H1 (cell line): ENCODE measurements at regions not wholly inside any gene's neighbourhood (a gene's known extent, or its start where the extent isn't known, plus 50 kb on each side); places are given as distances from the start of the nearest gene placed in this dataset.

Experiments
- CBX8 ChIP-seq: fragments of 300-800, 300-1000 bp; sonication (generic); IDR thresholded peaks from 2 replicates; pipeline ENCODE4 v1.7.1; 2016; ENCODE audit warnings: low read depth, low read length, borderline replicate concordance
- CTCF ChIP-seq, 3 experiments: IDR thresholded peaks; 1 replicate in 2 of 3; 2 replicates in 1 of 3; pipeline versions ENCODE4 v1.5.1 to v1.6.1; 2011; ENCODE audit warnings: low read length in 3 of 3, mild to moderate bottlenecking in 3 of 3, inconsistent platforms in 2 of 3, low read depth in 1 of 3, moderate library complexity in 1 of 3; ENCODE audit not compliant: insufficient read depth in 1 of 3; ENCODE audit errors: control extremely low read depth in 1 of 3
- MAFK ChIP-seq: IDR thresholded peaks from 2 replicates; pipeline ENCODE4 v1.6.1; 2012; ENCODE audit warnings: low read depth, mild to moderate bottlenecking, improper control_type of control experiment, low read length
- PHF8 ChIP-seq: fragments of 200-600 bp; sonication (generic); conservative IDR thresholded peaks from 2 replicates; pipeline ENCODE4 v1.7.1; 2012; ENCODE audit warnings: low read depth, mild to moderate bottlenecking, inconsistent platforms, low read length, moderate library complexity
- POLR2A ChIP-seq, 2 experiments: IDR thresholded peaks; 1 replicate in 1 of 2; 2 replicates in 1 of 2; pipeline ENCODE4 v1.6.1; 2011; ENCODE audit warnings: low read depth in 2 of 2, low read length in 2 of 2, mild to moderate bottlenecking in 2 of 2; ENCODE audit errors: control extremely low read depth in 1 of 2
- POLR2AphosphoS5 ChIP-seq: IDR thresholded peaks from 2 replicates; pipeline ENCODE4 v1.6.1; 2011; ENCODE audit warnings: low read depth, low read length
- RAD21 ChIP-seq, 2 experiments: IDR thresholded peaks in 1 of 2; conservative IDR thresholded peaks in 1 of 2; 2 replicates each; pipeline ENCODE4 v1.6.1; 2011; ENCODE audit warnings: low read depth in 2 of 2, low read length in 2 of 2, improper control_type of control experiment in 1 of 2, inconsistent platforms in 1 of 2, mild to moderate bottlenecking in 1 of 2, moderate library complexity in 1 of 2
- RFX5 ChIP-seq: IDR thresholded peaks from 2 replicates; pipeline ENCODE4 v1.6.1; 2011; ENCODE audit warnings: low read depth, low read length, improper control_type of control experiment, borderline replicate concordance
- SP2 ChIP-seq: IDR thresholded peaks from 2 replicates; pipeline ENCODE4 v1.6.1; 2012; ENCODE audit warnings: mild to moderate bottlenecking, low read length, inconsistent platforms
- TAF1 ChIP-seq: IDR thresholded peaks from 2 replicates; pipeline ENCODE4 v1.6.1; 2011; ENCODE audit warnings: mild to moderate bottlenecking, low read depth, low read length
- TAF7 ChIP-seq: optimal IDR thresholded peaks from 2 replicates; pipeline ENCODE3; 2011; ENCODE audit warnings: low read depth, mild to moderate bottlenecking, inconsistent platforms, low read length, moderate library complexity, borderline replicate concordance
- TCF12 ChIP-seq: IDR thresholded peaks from 2 replicates; pipeline ENCODE4 v1.6.1; 2011; ENCODE audit warnings: low read depth, mild to moderate bottlenecking, low read length
- USF2 ChIP-seq: IDR thresholded peaks from 2 replicates; pipeline ENCODE4 v1.6.1; 2011; ENCODE audit warnings: low read length, improper control_type of control experiment

GRCh38 chr6:78199044-78199443 is 546.2 kb downstream of the MEI4 start:
- TF ChIP-seq CTCF (IDR thresholded peaks at IDR 0.05; ENCODE audit: control extremely low read depth in 1 of 3, insufficient read depth in 1 of 3, low read depth in 1 of 3, low read length in 3 of 3) (no peak), RFX5 (no peak), RAD21 (IDR thresholded peaks at IDR 0.05 in 1 of 2, conservative IDR thresholded peaks at IDR 0.05 in 1 of 2; ENCODE audit: low read depth in 2 of 2, low read length in 2 of 2) (no peak), POLR2A (IDR thresholded peaks at IDR 0.05; ENCODE audit: control extremely low read depth in 1 of 2, low read depth in 2 of 2, low read length in 2 of 2) (no peak), TCF12 (no peak), POLR2AphosphoS5 (no peak), TAF1 (no peak), PHF8 (no peak), SP2 (no peak), CBX8 (no peak), USF2 (no peak), MAFK (no peak), TAF7 (no peak)
